Mesenchymal stem cell (in vitro differentiated cells and primary cell): ENCODE measurements at regions not wholly inside any gene's neighbourhood (a gene's known extent, or its start where the extent isn't known, plus 50 kb on each side); places are given as distances from the start of the nearest gene placed in this dataset.

ENCODE experiments used
- DNase-seq: peaks from one replicate; pipeline ENCODE4 v3.0.0-alpha.2; 2013
- H2AFZ ChIP-seq: one replicate; pipeline ENCODE4 v1.6.1; 2013; ENCODE audit warnings: low read depth, mild to moderate bottlenecking, control low read depth, inconsistent platforms, low read length, moderate library complexity
- H2AK5ac ChIP-seq: 2 replicates; pipeline ENCODE4 v1.6.1; 2013; ENCODE audit warnings: low read length, moderate library complexity, mild to moderate bottlenecking, inconsistent platforms; ENCODE audit not compliant: severe bottlenecking
- H2BK120ac ChIP-seq: one replicate; pipeline ENCODE4 v1.6.1; 2013; ENCODE audit warnings: low read depth, mild to moderate bottlenecking, inconsistent platforms, low read length, moderate library complexity
- H2BK12ac ChIP-seq, 2 experiments: one replicate each; pipeline ENCODE4 v1.6.1; 2013; ENCODE audit warnings: inconsistent platforms in 2 of 2, low read length in 2 of 2, mild to moderate bottlenecking in 2 of 2, moderate library complexity in 2 of 2, control low read depth in 1 of 2
- H2BK15ac ChIP-seq: one replicate; pipeline ENCODE4 v1.6.1; 2013; ENCODE audit warnings: mild to moderate bottlenecking, low read depth, inconsistent platforms; ENCODE audit not compliant: poor library complexity, severe bottlenecking
- H2BK5ac ChIP-seq: 2 replicates; pipeline ENCODE4 v1.6.1; 2013; ENCODE audit warnings: low read depth, mild to moderate bottlenecking, low read length, control low read depth, inconsistent platforms; ENCODE audit not compliant: poor library complexity, severe bottlenecking
- H3K14ac ChIP-seq, 2 experiments: one replicate each; pipeline ENCODE4 v1.6.1; 2013; ENCODE audit warnings: inconsistent platforms in 2 of 2, low read length in 2 of 2, control low read depth in 1 of 2, mild to moderate bottlenecking in 1 of 2, moderate library complexity in 1 of 2
- H3K18ac ChIP-seq, 2 experiments: one replicate each; pipeline ENCODE4 v1.6.1; 2013; ENCODE audit warnings: inconsistent platforms in 2 of 2, low read length in 2 of 2, control low read depth in 1 of 2, low read depth in 1 of 2, mild to moderate bottlenecking in 1 of 2
- H3K23ac ChIP-seq, 2 experiments: one replicate each; pipeline ENCODE4 v1.6.1; 2013; ENCODE audit warnings: inconsistent platforms in 2 of 2, low read length in 2 of 2, mild to moderate bottlenecking in 2 of 2, moderate library complexity in 2 of 2, control low read depth in 1 of 2
- H3K27ac ChIP-seq: 2 replicates; pipeline ENCODE4 v1.5.1; 2013; ENCODE audit warnings: mild to moderate bottlenecking, moderate library complexity, low read length, control low read depth, inconsistent platforms; ENCODE audit not compliant: poor library complexity, severe bottlenecking
- H3K27me3 ChIP-seq, 2 experiments: 2 replicates each; pipeline versions ENCODE4 v1.6.1 to v1.7.0; 2013; ENCODE audit warnings: low read length in 2 of 2, mild to moderate bottlenecking in 2 of 2, moderate library complexity in 2 of 2, control low read depth in 1 of 2, inconsistent platforms in 1 of 2; ENCODE audit not compliant: control insufficient read depth in 1 of 2, insufficient read depth in 1 of 2
- H3K36me3 ChIP-seq, 2 experiments: 2 replicates each; pipeline versions ENCODE4 v1.6.1 to v1.7.0; 2013; ENCODE audit warnings: low read length in 2 of 2, control low read depth in 1 of 2, inconsistent platforms in 1 of 2, low read depth in 1 of 2, mild to moderate bottlenecking in 1 of 2; ENCODE audit not compliant: insufficient read depth in 2 of 2, control insufficient read depth in 1 of 2
- H3K4ac ChIP-seq, 2 experiments: one replicate each; pipeline ENCODE4 v1.6.1; 2013; ENCODE audit warnings: inconsistent platforms in 2 of 2, low read length in 2 of 2, mild to moderate bottlenecking in 2 of 2, moderate library complexity in 2 of 2, control low read depth in 1 of 2, low read depth in 1 of 2
- H3K4me1 ChIP-seq: 2 replicates; pipeline ENCODE4 v1.6.1; 2013; ENCODE audit warnings: low read depth, low read length, control low read depth; ENCODE audit not compliant: control insufficient read depth, insufficient read depth
- H3K4me2 ChIP-seq: 2 replicates; pipeline ENCODE4 v1.6.1; 2013; ENCODE audit warnings: low read length, mild to moderate bottlenecking, inconsistent platforms; ENCODE audit not compliant: poor library complexity, severe bottlenecking
- H3K4me3 ChIP-seq, 2 experiments: 2 replicates each; pipeline versions ENCODE4 v1.5.1 to v1.7.0; 2013; ENCODE audit warnings: low read length in 2 of 2, mild to moderate bottlenecking in 2 of 2, control low read depth in 1 of 2, low read depth in 1 of 2; ENCODE audit not compliant: insufficient read depth in 1 of 2
- H3K79me1 ChIP-seq: replicated peaks from 2 replicates; pipeline ENCODE4 v1.6.1; 2013; ENCODE audit warnings: mild to moderate bottlenecking, control low read depth, low read length, inconsistent platforms; ENCODE audit not compliant: poor library complexity, severe bottlenecking
- H3K9ac ChIP-seq: 2 replicates; pipeline ENCODE4 v1.7.0; 2013; ENCODE audit warnings: mild to moderate bottlenecking, low read length, moderate library complexity
- H3K9me3 ChIP-seq: 2 replicates; pipeline ENCODE4 v1.7.0; 2013; ENCODE audit warnings: mild to moderate bottlenecking, low read length; ENCODE audit not compliant: control insufficient read depth
- H4K8ac ChIP-seq: one replicate; pipeline ENCODE4 v1.6.1; 2013; ENCODE audit warnings: inconsistent platforms, mild to moderate bottlenecking, low read length, moderate library complexity
- H4K91ac ChIP-seq: one replicate; pipeline ENCODE4 v1.6.1; 2013; ENCODE audit warnings: mild to moderate bottlenecking, low read length, inconsistent platforms
- WGBS: methylation state at CpG from one replicate; pipeline ENCODE4 v1.1.7; 2013; ENCODE audit warnings: mixed read lengths; 5-methylcytosine and 5-hydroxymethylcytosine counted together

GRCh38 chr12:19778172-19778571 is 338.9 kb downstream of the AEBP2 start:
- Histone ChIP-seq H3K14ac (no peak overlapping the region), H3K9ac (peak overlapping the region; percentile 1), H3K27ac (no peak overlapping the region), H3K18ac (no peak overlapping the region), H3K4me3 (no peak overlapping the region), H3K36me3 (no peaks in the 10 kb centered on the region), H3K23ac (no peak overlapping the region), H4K91ac (no peak overlapping the region), H3K9me3 (no peaks in the 10 kb centered on the region), H2BK120ac (no peak overlapping the region), H2AFZ (no peak overlapping the region), H3K79me1 (no peaks in the 10 kb centered on the region), H3K4ac (no peak overlapping the region), H2BK12ac (no peak overlapping the region), H3K4me2 (no peak overlapping the region), H4K8ac (no peak overlapping the region), H2BK5ac (no peak overlapping the region), H3K4me1 (peaks cover 4% of the 10 kb centered on the region), H3K27me3 (no peaks in the 10 kb centered on the region), H2AK5ac (no peak overlapping the region), H2BK15ac (no peak overlapping the region)
- peak; percentile 54 for DNase-seq
- WGBS, result 42% methylated on average over 2 of the region's 3 CpGs

DNA sequence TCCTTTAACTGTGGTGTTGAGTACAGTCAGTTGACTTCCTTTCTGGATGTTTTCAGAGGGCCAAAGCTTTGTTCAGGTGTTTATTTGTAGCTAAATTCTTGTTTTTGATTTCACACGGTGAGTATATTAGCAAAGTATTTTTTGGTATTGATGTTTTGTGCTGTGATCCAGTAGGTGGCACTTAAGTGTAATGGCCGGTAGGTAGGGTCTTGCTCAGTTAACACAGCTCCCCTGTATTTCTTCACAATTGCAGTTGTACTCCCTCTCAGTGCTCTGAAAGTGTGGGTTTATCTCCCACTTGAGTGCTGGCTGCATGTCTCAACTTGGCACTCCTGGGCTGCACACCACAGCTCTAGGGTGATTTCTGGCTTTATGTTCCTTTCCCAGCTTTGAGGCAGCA is 339.5 kb downstream of the AEBP2 start:
- Histone ChIP-seq H3K23ac (no peak overlapping the region), H2BK5ac (no peak overlapping the region), H3K4me1 (peaks cover 4% of the 10 kb centered on the region), H3K9me3 (no peaks in the 10 kb centered on the region), H2AK5ac (peak overlapping the region; percentile 4), H3K9ac (peak overlapping the region; percentile 1), H3K79me1 (no peaks in the 10 kb centered on the region), H4K8ac (no peak overlapping the region), H3K27ac (no peak overlapping the region), H3K27me3 (no peaks in the 10 kb centered on the region), H3K4me3 (no peak overlapping the region), H3K14ac (no peak overlapping the region), H2BK120ac (no peak overlapping the region), H2BK15ac (no peak overlapping the region), H3K36me3 (no peaks in the 10 kb centered on the region), H2BK12ac (peak overlapping the region in 1 of 2 experiments; percentile 87), H4K91ac (peak overlapping the region; percentile 21), H2AFZ (no peak overlapping the region), H3K18ac (peak overlapping the region; percentile 47 to 51), H3K4me2 (no peak overlapping the region), H3K4ac (peak overlapping the region in 1 of 2 experiments; percentile 68)
- no peak for DNase-seq
- WGBS, result 86% methylated on average over 1 of the region's 2 CpGs

DNA sequence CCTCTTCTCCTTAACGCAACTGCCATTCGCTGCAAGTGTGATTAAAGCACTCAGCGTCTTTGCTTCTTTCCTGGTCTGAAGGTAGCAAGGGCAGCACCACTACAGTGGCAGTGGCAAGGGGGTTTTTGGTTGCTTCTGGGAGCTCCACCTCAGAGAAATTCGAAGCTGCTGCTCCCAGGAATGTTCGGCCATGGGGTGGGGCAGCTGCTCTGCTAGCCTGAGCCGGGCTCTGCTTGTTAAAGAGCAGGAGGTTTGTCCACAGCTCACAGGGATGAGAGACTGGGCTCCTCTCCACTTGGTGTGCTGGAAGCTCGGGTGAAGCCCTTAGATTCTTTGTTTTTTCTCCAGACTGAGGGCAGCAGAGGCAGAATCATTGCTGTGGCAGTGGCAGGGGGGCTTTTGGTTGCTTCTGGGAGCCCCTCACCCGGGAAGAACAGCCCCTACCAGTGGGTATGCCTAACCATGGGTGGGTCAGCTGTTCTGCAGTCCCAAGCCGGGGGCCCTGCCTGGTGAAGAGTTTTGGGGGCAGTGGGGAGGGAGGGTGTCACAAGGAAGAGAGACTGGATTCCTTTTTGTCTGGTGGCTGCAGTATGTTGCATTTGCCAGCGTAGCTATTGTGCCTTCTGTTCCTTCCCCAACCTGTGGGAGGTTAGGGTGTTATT is 340.2 kb downstream of the AEBP2 start:
- Histone ChIP-seq H3K9me3 (no peaks in the 10 kb centered on the region), H4K91ac (no peak overlapping the region), H2BK15ac (peak overlapping the region; percentile 31), H2BK12ac (peak overlapping the region; percentile 87 to 93), H3K9ac (no peak overlapping the region), H2AK5ac (peak overlapping the region; percentile 4), H3K79me1 (no peaks in the 10 kb centered on the region), H2AFZ (no peak overlapping the region), H3K27ac (no peak overlapping the region), H3K14ac (peak overlapping the region in 1 of 2 experiments; percentile 47), H3K36me3 (no peaks in the 10 kb centered on the region), H3K4me2 (no peak overlapping the region), H4K8ac (peak overlapping the region; percentile 57), H3K23ac (no peak overlapping the region), H2BK5ac (no peak overlapping the region), H2BK120ac (no peak overlapping the region), H3K4ac (peak overlapping the region in 1 of 2 experiments; percentile 68), H3K4me1 (peaks cover 4% of the 10 kb centered on the region), H3K18ac (peak overlapping the region; percentile 8 to 51), H3K4me3 (no peak overlapping the region), H3K27me3 (no peaks in the 10 kb centered on the region)
- peak; percentile 22 for DNase-seq
- WGBS, result 62% methylated on average over 10 of the region's 10 CpGs

DNA sequence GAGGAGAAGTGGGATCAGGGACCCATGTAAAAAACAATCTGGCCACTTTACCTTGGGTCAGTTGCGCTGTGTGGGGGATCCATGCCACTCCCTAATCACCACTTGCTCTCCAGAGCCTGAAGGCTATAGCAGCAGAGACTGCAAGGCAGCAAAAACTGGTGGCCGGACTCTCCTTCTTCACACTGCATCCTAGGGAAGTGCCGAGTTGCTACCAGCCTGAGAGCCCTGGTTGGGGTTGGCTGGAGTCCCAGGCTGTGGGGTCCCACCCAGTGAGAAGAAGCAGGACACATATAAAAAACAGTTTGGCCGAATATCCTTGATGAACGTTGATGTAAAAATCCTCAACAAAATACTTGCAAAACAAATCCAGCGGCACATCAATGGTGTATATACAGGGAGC is 341.2 kb downstream of the AEBP2 start:
- no peak overlapping the region for H3K23ac ChIP-seq
- WGBS, result 100% methylated on average over 3 of the region's 6 CpGs

More for the DNA sequence above, 341.2 kb downstream of the AEBP2 start:
- Histone ChIP-seq H3K14ac (no peak overlapping the region), H2BK12ac (peak overlapping the region; percentile 15 to 54), H4K91ac (no peak overlapping the region), H3K4me1 (peaks cover 4% of the 10 kb centered on the region), H2AFZ (no peak overlapping the region), H3K4me2 (no peak overlapping the region), H3K4me3 (no peak overlapping the region), H2AK5ac (no peak overlapping the region), H3K9me3 (no peaks in the 10 kb centered on the region), H3K79me1 (no peaks in the 10 kb centered on the region), H4K8ac (peak overlapping the region; percentile 12), H2BK120ac (no peak overlapping the region), H2BK15ac (no peak overlapping the region), H3K9ac (no peak overlapping the region), H2BK5ac (no peak overlapping the region), H3K27me3 (no peaks in the 10 kb centered on the region), H3K36me3 (no peaks in the 10 kb centered on the region), H3K4ac (no peak overlapping the region), H3K27ac (no peak overlapping the region), H3K18ac (peak overlapping the region in 1 of 2 experiments; percentile 50)
- no peak for DNase-seq
